H1 (cell line): ENCODE measurements at regions not wholly inside any gene's neighbourhood (a gene's known extent, or its start where the extent isn't known, plus 50 kb on each side); places are given as distances from the start of the nearest gene placed in this dataset.

Experiments
- CBX5 ChIP-seq: fragments of 300-800, 300-1000 bp; sonication (generic); IDR thresholded peaks from 2 replicates; pipeline ENCODE4 v1.7.1; 2016; ENCODE audit warnings: antibody characterized with exemption, low read length, low read depth
- CBX8 ChIP-seq: fragments of 300-800, 300-1000 bp; sonication (generic); IDR thresholded peaks from 2 replicates; pipeline ENCODE4 v1.7.1; 2016; ENCODE audit warnings: low read depth, low read length, borderline replicate concordance
- CHD2 ChIP-seq: IDR thresholded peaks from 2 replicates; pipeline ENCODE4 v1.6.1; 2012; ENCODE audit warnings: low read length, improper control_type of control experiment
- EZH2 ChIP-seq: fragments of 200-600 bp; sonication (generic); IDR thresholded peaks from 2 replicates; pipeline ENCODE4 v1.7.1; 2012; ENCODE audit warnings: low read depth, mild to moderate bottlenecking, moderate library complexity, low read length, inconsistent platforms; ENCODE audit not compliant: severe bottlenecking
- JUN ChIP-seq: IDR thresholded peaks from 2 replicates; pipeline ENCODE4 v1.6.1; 2011; ENCODE audit warnings: low read depth, mild to moderate bottlenecking, improper control_type of control experiment, low read length
- KDM4A ChIP-seq: IDR thresholded peaks from one replicate; pipeline ENCODE4 v1.7.1; 2012; ENCODE audit warnings: low read depth, mild to moderate bottlenecking, moderate library complexity, low read length, inconsistent platforms; ENCODE audit not compliant: severe bottlenecking
- NRF1 ChIP-seq: IDR thresholded peaks from 2 replicates; pipeline ENCODE4 v1.6.1; 2011; ENCODE audit warnings: mild to moderate bottlenecking, low read depth, low read length, improper control_type of control experiment
- RBBP5 ChIP-seq: IDR thresholded peaks from 2 replicates; pipeline ENCODE4 v1.7.1; 2012; ENCODE audit warnings: low read depth, mild to moderate bottlenecking, inconsistent platforms, low read length, moderate library complexity, borderline replicate concordance
- SP4 ChIP-seq: IDR thresholded peaks from 2 replicates; pipeline ENCODE4 v1.6.1; 2012; ENCODE audit warnings: low read length, inconsistent platforms
- SUZ12 ChIP-seq: fragments of 200-600 bp; sonication (generic); IDR thresholded peaks from 2 replicates; pipeline ENCODE4 v1.6.1; 2012; ENCODE audit warnings: mild to moderate bottlenecking, inconsistent platforms, low read length, moderate library complexity, mixed read lengths
- ZNF274 ChIP-seq: IDR thresholded peaks from 2 replicates; pipeline ENCODE4 v1.7.0; 2012; ENCODE audit warnings: low read length, borderline replicate concordance; ENCODE audit errors: extremely low read depth
- TF ChIP-seq, protein P1 (sequence below): IDR thresholded peaks from 2 replicates; pipeline ENCODE4 v1.6.1; 2011; ENCODE audit warnings: low read depth, mild to moderate bottlenecking, low read length; ENCODE audit not compliant: insufficient read depth

DNA sequence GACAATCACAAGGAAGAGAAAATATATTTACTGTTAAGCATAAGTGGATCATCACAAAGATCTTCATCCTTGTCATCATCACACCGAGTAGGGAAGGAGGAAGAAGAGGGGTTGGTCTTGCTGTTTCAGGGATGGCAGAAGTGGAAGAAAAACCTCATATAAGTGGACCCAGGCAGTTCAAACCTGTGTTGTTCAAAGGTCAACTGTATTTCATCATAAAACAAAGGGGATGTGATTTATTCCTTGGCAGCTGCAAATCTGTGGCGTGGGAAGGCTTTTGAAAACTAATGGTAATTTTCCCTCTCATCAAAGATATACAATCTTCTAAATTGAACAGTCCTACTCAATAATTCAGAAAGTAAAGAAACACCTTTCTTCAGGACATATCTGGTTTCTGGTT is 129.9 kb upstream of the ABI3BP start (continued):
- TF ChIP-seq RBBP5 (no peak), SUZ12 (no peak), CBX8 (no peak), ZNF274 (no peak), CBX5 (no peak), KDM4A (no peak), NRF1 (no peak), EZH2 (no peak), CHD2 (no peak), SP4 (no peak), JUN (no peak)
- TF ChIP-seq, protein P1, sequence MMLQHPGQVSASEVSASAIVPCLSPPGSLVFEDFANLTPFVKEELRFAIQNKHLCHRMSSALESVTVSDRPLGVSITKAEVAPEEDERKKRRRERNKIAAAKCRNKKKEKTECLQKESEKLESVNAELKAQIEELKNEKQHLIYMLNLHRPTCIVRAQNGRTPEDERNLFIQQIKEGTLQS: no peak
